ENCODE measurements at regions not wholly inside any gene's neighbourhood (a gene's known extent, or its start where the extent isn't known, plus 50 kb on each side); places are given as distances from the start of the nearest gene placed in this dataset.

GRCh38 chr5:67375606-67376005 is 179.0 kb upstream of the CD180 start:
- no peak overlapping the region for H3K4me2 ChIP-seq (ENCODE audit: low read depth, low read length, poor library complexity, severe bottlenecking)
- H3K9me2 ChIP-seq (replicated peaks; ENCODE audit: insufficient read depth, low read length): no peaks in the 10 kb centered on the region
- H3K79me2 ChIP-seq (ENCODE audit: low read length): no peaks in the 10 kb centered on the region
- H2AFZ ChIP-seq (ENCODE audit: low read length): no peak overlapping the region
- H3K4me1 ChIP-seq (ENCODE audit: low read length): no peaks in the 10 kb centered on the region
- H3K36me3 ChIP-seq (ENCODE audit: insufficient read depth, low read length): no peaks in the 10 kb centered on the region
- H3K9ac ChIP-seq (ENCODE audit: low read length): no peak overlapping the region
- H3K27ac ChIP-seq (ENCODE audit: low read length): no peak overlapping the region
- no peak overlapping the region for H3K4me3 ChIP-seq (ENCODE audit: low read length)
- no peaks in the 10 kb centered on the region for H3K27me3 ChIP-seq (ENCODE audit: low read length)
- no peaks in the 10 kb centered on the region for H3K9me3 ChIP-seq (ENCODE audit: low read length)
- peak; percentile 73 for DNase-seq
- no peaks in the 10 kb centered on the region for H4K20me1 ChIP-seq (ENCODE audit: insufficient read depth, low read depth, low read length)

DNA sequence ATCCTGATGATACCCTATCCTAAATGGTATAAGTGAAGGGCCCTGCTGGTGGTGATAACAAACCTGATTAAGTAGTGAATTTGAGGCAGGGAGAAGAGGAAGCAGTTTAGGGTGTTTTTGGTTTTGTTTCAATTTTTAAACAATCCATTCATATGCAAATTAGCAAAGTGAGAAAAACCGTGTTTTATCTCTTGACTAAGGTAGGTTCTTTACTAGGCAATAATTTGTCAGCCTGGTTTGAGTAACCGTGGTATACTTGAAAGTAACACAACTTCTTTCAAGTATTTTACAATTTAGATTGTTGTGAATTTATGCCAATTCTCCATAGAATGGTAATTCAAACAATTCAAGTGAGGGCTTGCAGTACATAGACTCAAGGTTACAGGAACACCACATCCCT is 177.8 kb upstream of the CD180 start:
- Histone ChIP-seq H3K27ac (ENCODE audit: low read length) (no peak overlapping the region), H3K4me2 (ENCODE audit: low read depth, low read length, poor library complexity, severe bottlenecking) (no peak overlapping the region), H3K9me2 (replicated peaks; ENCODE audit: insufficient read depth, low read length) (no peaks in the 10 kb centered on the region), H2AFZ (ENCODE audit: low read length) (no peak overlapping the region), H3K4me3 (ENCODE audit: low read length) (no peak overlapping the region), H3K79me2 (ENCODE audit: low read length) (no peaks in the 10 kb centered on the region), H3K9me3 (ENCODE audit: low read length) (no peaks in the 10 kb centered on the region), H3K4me1 (ENCODE audit: low read length) (no peaks in the 10 kb centered on the region), H3K9ac (ENCODE audit: low read length) (no peak overlapping the region), H3K36me3 (ENCODE audit: insufficient read depth, low read length) (no peaks in the 10 kb centered on the region), H3K27me3 (ENCODE audit: low read length) (no peaks in the 10 kb centered on the region), H4K20me1 (ENCODE audit: insufficient read depth, low read depth, low read length) (no peaks in the 10 kb centered on the region)
- DNase-seq: no peak

GRCh38 chr5:67373518-67373917 is 176.9 kb upstream of the CD180 start:
- Histone ChIP-seq H3K27me3 (ENCODE audit: low read length) (no peaks in the 10 kb centered on the region), H3K9ac (ENCODE audit: low read length) (no peak overlapping the region), H3K27ac (ENCODE audit: low read length) (no peak overlapping the region), H3K4me2 (ENCODE audit: low read depth, low read length, poor library complexity, severe bottlenecking) (no peak overlapping the region), H3K4me1 (ENCODE audit: low read length) (no peaks in the 10 kb centered on the region), H4K20me1 (ENCODE audit: insufficient read depth, low read depth, low read length) (no peaks in the 10 kb centered on the region), H3K4me3 (ENCODE audit: low read length) (no peak overlapping the region), H3K9me3 (ENCODE audit: low read length) (no peaks in the 10 kb centered on the region), H2AFZ (ENCODE audit: low read length) (no peak overlapping the region), H3K9me2 (replicated peaks; ENCODE audit: insufficient read depth, low read length) (no peaks in the 10 kb centered on the region), H3K79me2 (ENCODE audit: low read length) (no peaks in the 10 kb centered on the region), H3K36me3 (ENCODE audit: insufficient read depth, low read length) (no peaks in the 10 kb centered on the region)
- no peak for DNase-seq

- H4K20me1 ChIP-seq (ENCODE audit: insufficient read depth, low read depth, low read length): no peaks in the 10 kb centered on the region
- H3K27me3 ChIP-seq (ENCODE audit: low read length): no peaks in the 10 kb centered on the region
- no peak overlapping the region for H3K27ac ChIP-seq (ENCODE audit: low read length)
- no peaks in the 10 kb centered on the region for H3K79me2 ChIP-seq (ENCODE audit: low read length)
- no peak for DNase-seq
- no peaks in the 10 kb centered on the region for H3K9me2 ChIP-seq (replicated peaks; ENCODE audit: insufficient read depth, low read length)
- H3K36me3 ChIP-seq (ENCODE audit: insufficient read depth, low read length): no peaks in the 10 kb centered on the region
- H3K4me3 ChIP-seq (ENCODE audit: low read length): no peak overlapping the region
- H2AFZ ChIP-seq (ENCODE audit: low read length): no peak overlapping the region
- H3K4me2 ChIP-seq (ENCODE audit: low read depth, low read length, poor library complexity, severe bottlenecking): no peak overlapping the region
- H3K9ac ChIP-seq (ENCODE audit: low read length): no peak overlapping the region
- no peaks in the 10 kb centered on the region for H3K9me3 ChIP-seq (ENCODE audit: low read length)
- H3K4me1 ChIP-seq (ENCODE audit: low read length): no peaks in the 10 kb centered on the region
These were observed 176.3 kb upstream of the CD180 start for GRCh38 chr5:67372887-67373286.

DNA sequence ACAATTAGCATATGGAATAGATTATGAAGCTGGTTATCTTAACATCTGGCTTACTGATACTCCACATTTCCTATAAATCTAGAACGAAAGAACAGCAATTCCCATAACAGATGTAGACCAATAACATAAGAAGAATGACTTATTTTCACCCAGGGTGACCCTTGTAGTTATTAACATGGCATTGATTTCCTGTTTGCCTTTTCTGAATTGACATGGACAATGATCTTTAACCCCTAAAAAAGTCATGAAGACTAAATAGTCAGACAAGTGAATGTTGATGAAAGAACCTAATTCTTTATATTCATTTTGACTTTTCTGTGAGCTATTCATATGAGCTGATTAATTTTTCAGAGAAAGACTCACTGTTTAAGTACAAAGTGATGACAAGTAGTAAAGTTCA is 175.3 kb upstream of the CD180 start:
- H3K36me3 ChIP-seq (ENCODE audit: insufficient read depth, low read length): no peaks in the 10 kb centered on the region
- H2AFZ ChIP-seq (ENCODE audit: low read length): no peak overlapping the region
- H3K9me3 ChIP-seq (ENCODE audit: low read length): no peaks in the 10 kb centered on the region
- no peaks in the 10 kb centered on the region for H3K79me2 ChIP-seq (ENCODE audit: low read length)
- no peak overlapping the region for H3K9ac ChIP-seq (ENCODE audit: low read length)
- no peak overlapping the region for H3K27ac ChIP-seq (ENCODE audit: low read length)
- no peak overlapping the region for H3K4me3 ChIP-seq (ENCODE audit: low read length)
- no peaks in the 10 kb centered on the region for H3K4me1 ChIP-seq (ENCODE audit: low read length)
- H4K20me1 ChIP-seq (ENCODE audit: insufficient read depth, low read depth, low read length): no peaks in the 10 kb centered on the region
- no peak overlapping the region for H3K4me2 ChIP-seq (ENCODE audit: low read depth, low read length, poor library complexity, severe bottlenecking)
- H3K27me3 ChIP-seq (ENCODE audit: low read length): no peaks in the 10 kb centered on the region
- H3K9me2 ChIP-seq (replicated peaks; ENCODE audit: insufficient read depth, low read length): no peaks in the 10 kb centered on the region
- no peak for DNase-seq

GRCh38 chr5:67366691-67367395 is 170.2 kb upstream of the CD180 start:
- Histone ChIP-seq H3K9me3 (ENCODE audit: low read length) (no peaks in the 10 kb centered on the region), H3K27me3 (ENCODE audit: low read length) (no peaks in the 10 kb centered on the region), H3K9me2 (replicated peaks; ENCODE audit: insufficient read depth, low read length) (no peaks in the 10 kb centered on the region), H4K20me1 (ENCODE audit: insufficient read depth, low read depth, low read length) (no peaks in the 10 kb centered on the region), H3K4me3 (ENCODE audit: low read length) (no peak overlapping the region), H3K4me1 (ENCODE audit: low read length) (no peaks in the 10 kb centered on the region), H3K79me2 (ENCODE audit: low read length) (no peaks in the 10 kb centered on the region), H2AFZ (ENCODE audit: low read length) (no peak overlapping the region), H3K27ac (ENCODE audit: low read length) (no peak overlapping the region), H3K9ac (ENCODE audit: low read length) (no peak overlapping the region), H3K4me2 (ENCODE audit: low read depth, low read length, poor library complexity, severe bottlenecking) (no peak overlapping the region), H3K36me3 (ENCODE audit: insufficient read depth, low read length) (no peaks in the 10 kb centered on the region)
- DNase-seq: no peak

- no peak overlapping the region for H3K9ac ChIP-seq (ENCODE audit: low read length)
- no peaks in the 10 kb centered on the region for H3K9me3 ChIP-seq (ENCODE audit: low read length)
- no peaks in the 10 kb centered on the region for H3K36me3 ChIP-seq (ENCODE audit: insufficient read depth, low read length)
- H3K27ac ChIP-seq (ENCODE audit: low read length): no peak overlapping the region
- H3K79me2 ChIP-seq (ENCODE audit: low read length): no peaks in the 10 kb centered on the region
- no peak overlapping the region for H3K4me2 ChIP-seq (ENCODE audit: low read depth, low read length, poor library complexity, severe bottlenecking)
- H2AFZ ChIP-seq (ENCODE audit: low read length): no peak overlapping the region
- H3K4me3 ChIP-seq (ENCODE audit: low read length): no peak overlapping the region
- no peaks in the 10 kb centered on the region for H4K20me1 ChIP-seq (ENCODE audit: insufficient read depth, low read depth, low read length)
- H3K9me2 ChIP-seq (replicated peaks; ENCODE audit: insufficient read depth, low read length): no peaks in the 10 kb centered on the region
- no peaks in the 10 kb centered on the region for H3K27me3 ChIP-seq (ENCODE audit: low read length)
- no peak for DNase-seq
- no peaks in the 10 kb centered on the region for H3K4me1 ChIP-seq (ENCODE audit: low read length)
These were observed 169.7 kb upstream of the CD180 start for GRCh38 chr5:67366276-67366675.

DNA sequence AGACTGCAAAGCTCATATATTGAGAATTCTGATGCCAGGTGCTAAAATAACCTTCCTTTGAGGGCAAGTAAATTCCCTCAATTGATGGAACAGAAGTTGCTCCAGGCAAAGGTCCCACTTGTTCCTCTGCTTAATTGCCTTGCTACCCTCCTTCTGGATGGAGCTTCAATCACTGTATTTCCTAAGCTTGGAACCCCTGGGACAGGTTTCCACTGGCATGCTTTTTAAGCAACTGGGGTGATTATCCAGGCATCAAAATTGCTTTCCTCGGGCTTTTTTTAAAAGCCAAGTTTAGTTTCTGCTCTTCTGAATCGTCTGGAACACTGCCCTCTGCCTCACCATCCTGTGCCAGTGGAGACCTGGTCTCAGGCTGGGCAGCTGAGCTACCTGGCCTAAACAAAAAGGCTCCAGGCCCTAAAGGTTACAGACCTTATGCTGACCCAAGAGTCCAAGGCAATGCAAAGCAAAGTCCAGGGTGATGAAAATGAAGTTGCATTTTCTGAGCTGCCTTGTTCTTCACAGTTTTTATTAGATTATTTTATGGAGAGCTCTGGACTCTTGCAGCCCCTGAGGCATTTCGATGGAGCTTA is 167.9 kb upstream of the CD180 start:
- no peaks in the 10 kb centered on the region for H3K79me2 ChIP-seq (ENCODE audit: low read length)
- H4K20me1 ChIP-seq (ENCODE audit: insufficient read depth, low read depth, low read length): no peaks in the 10 kb centered on the region
- no peaks in the 10 kb centered on the region for H3K9me3 ChIP-seq (ENCODE audit: low read length)
- H3K27ac ChIP-seq (ENCODE audit: low read length): no peak overlapping the region
- no peaks in the 10 kb centered on the region for H3K4me1 ChIP-seq (ENCODE audit: low read length)
- H3K9ac ChIP-seq (ENCODE audit: low read length): no peak overlapping the region
- DNase-seq: no peak
- no peaks in the 10 kb centered on the region for H3K36me3 ChIP-seq (ENCODE audit: insufficient read depth, low read length)
- no peaks in the 10 kb centered on the region for H3K27me3 ChIP-seq (ENCODE audit: low read length)
- H3K4me3 ChIP-seq (ENCODE audit: low read length): no peak overlapping the region
- no peak overlapping the region for H3K4me2 ChIP-seq (ENCODE audit: low read depth, low read length, poor library complexity, severe bottlenecking)
- no peaks in the 10 kb centered on the region for H3K9me2 ChIP-seq (replicated peaks; ENCODE audit: insufficient read depth, low read length)
- H2AFZ ChIP-seq (ENCODE audit: low read length): no peak overlapping the region
